SK-N-SH (cell line): ENCODE measurements at regions not wholly inside any gene's neighbourhood (a gene's known extent, or its start where the extent isn't known, plus 50 kb on each side); places are given as distances from the start of the nearest gene placed in this dataset.
"Not testable (repeated sequence)": the region's sequence is repeated elsewhere in the genome, so short reads cannot be mapped to it uniquely, and the experiment has no call there.

Experiments
- CTCF ChIA-PET: fragments of 300-600, 350-600 bp; formaldehyde crosslinking; extraction: SDS; loops from one replicate; lab custom pipeline; 2021; lab: Yijun Ruan, JAX
- POLR2A ChIA-PET: fragments of 350-600 bp; sonication (Branson Sonifier 250); formaldehyde crosslinking; extraction: SDS; loops from one replicate; lab custom pipeline; 2020; ENCODE audit warnings: antibody characterized with exemption, inconsistent platforms; lab: Yijun Ruan, JAX
- DNase-seq: peaks from one replicate; pipeline ENCODE4 v3.0.0; 2012
- H2AFZ ChIP-seq: fragments of 200-600 bp; sonication (generic); 2 replicates; pipeline ENCODE4 v1.8.1; 2016; ENCODE audit warnings: antibody characterized with exemption, mild to moderate bottlenecking, low read depth
- H3F3A ChIP-seq: fragments of 200-600 bp; sonication (generic); replicated peaks from 2 replicates; pipeline ENCODE3; 2016; ENCODE audit warnings: antibody characterized with exemption, mild to moderate bottlenecking; ENCODE audit not compliant: insufficient read depth
- H3K27ac ChIP-seq, 2 experiments: fragments of 200-500 bp in 1 of 2; fragments of 200-600 bp in 1 of 2; sonication (Bioruptor generic) in 1 of 2; sonication (generic), shearing (Covaris generic) in 1 of 2; 2 replicates each; pipeline versions ENCODE4 v1.5.1 to v1.6.1; 2014 to 2016; ENCODE audit warnings: low read depth in 2 of 2, inconsistent platforms in 1 of 2, low read length in 1 of 2, mild to moderate bottlenecking in 1 of 2, mixed read lengths in 1 of 2
- H3K27me3 ChIP-seq: fragments of 200-600 bp; sonication (generic), shearing (Covaris generic); 2 replicates; pipeline ENCODE4 v1.6.1; 2016; ENCODE audit warnings: mixed run types; ENCODE audit not compliant: insufficient read depth
- H3K36me3 ChIP-seq, 2 experiments: fragments of 200-500 bp in 1 of 2; fragments of 200-600 bp in 1 of 2; sonication (Bioruptor generic) in 1 of 2; sonication (generic) in 1 of 2; replicated peaks in 1 of 2; 2 replicates each; pipeline versions ENCODE3 to v1.5.1; 2014 to 2016; ENCODE audit warnings: low read length in 1 of 2, mild to moderate bottlenecking in 1 of 2; ENCODE audit not compliant: insufficient read depth in 2 of 2, control insufficient read depth in 1 of 2
- H3K4me1 ChIP-seq, 2 experiments: fragments of 200-500 bp in 1 of 2; fragments of 200-600 bp in 1 of 2; sonication (Bioruptor generic) in 1 of 2; sonication (generic), shearing (Covaris generic) in 1 of 2; 2 replicates each; pipeline versions ENCODE4 v1.5.1 to v1.6.1; 2014 to 2016; ENCODE audit warnings: low read depth in 1 of 2, low read length in 1 of 2, mixed run types in 1 of 2; ENCODE audit not compliant: insufficient read depth in 2 of 2, control insufficient read depth in 1 of 2
- H3K4me2 ChIP-seq: fragments of 200-600 bp; sonication (generic), shearing (Covaris generic); 2 replicates; pipeline ENCODE4 v1.6.1; 2017; ENCODE audit warnings: mixed run types
- H3K4me3 ChIP-seq, 2 experiments: fragments of 200-500 bp in 1 of 2; fragments of 200-600 bp in 1 of 2; sonication (Bioruptor generic) in 1 of 2; sonication (generic), shearing (Covaris generic) in 1 of 2; 2 replicates each; pipeline versions ENCODE4 v1.5.1 to v1.8.1; 2014 to 2016; ENCODE audit warnings: low read depth in 2 of 2, inconsistent platforms in 1 of 2, low read length in 1 of 2, mild to moderate bottlenecking in 1 of 2, mixed read lengths in 1 of 2, moderate library complexity in 1 of 2
- H3K79me2 ChIP-seq: fragments of 200-600 bp; sonication (generic); 2 replicates; pipeline ENCODE4 v1.8.1; 2017; ENCODE audit warnings: mild to moderate bottlenecking; ENCODE audit not compliant: insufficient read depth
- H3K9ac ChIP-seq: fragments of 200-600 bp; sonication (generic); 2 replicates; pipeline ENCODE4 v1.6.1; 2017; ENCODE audit warnings: mixed run types
- H3K9me2 ChIP-seq: fragments of 200-600 bp; sonication (generic); 2 replicates; pipeline ENCODE4 v1.6.1; 2017; ENCODE audit warnings: mixed run types
- H3K9me3 ChIP-seq: fragments of 200-600 bp; sonication (generic); 2 replicates; pipeline ENCODE4 v1.6.1; 2017; ENCODE audit warnings: mixed run types, mild to moderate bottlenecking, moderate library complexity
- H4K20me1 ChIP-seq: fragments of 200-600 bp; sonication (generic); 2 replicates; pipeline ENCODE4 v1.6.1; 2017; ENCODE audit warnings: mild to moderate bottlenecking, mixed run types; ENCODE audit not compliant: insufficient read depth
- ELF1 ChIP-seq: IDR thresholded peaks from 2 replicates; pipeline ENCODE4 v1.4.0; 2012
- EP300 ChIP-seq, 2 experiments: IDR thresholded peaks; 2 replicates each; pipeline versions ENCODE4 v1.4.0 to v1.6.1; 2012; ENCODE audit warnings: borderline replicate concordance in 1 of 2, low read depth in 1 of 2, low read length in 1 of 2
- FOXM1 ChIP-seq: IDR thresholded peaks from 2 replicates; pipeline ENCODE4 v1.4.0; 2012; ENCODE audit warnings: low read depth, mild to moderate bottlenecking
- GABPA ChIP-seq: IDR thresholded peaks from 2 replicates; pipeline ENCODE4 v1.4.0; 2012; ENCODE audit warnings: low read depth, mild to moderate bottlenecking
- NRF1 ChIP-seq: IDR thresholded peaks from 2 replicates; pipeline ENCODE4 v1.6.1; 2012; ENCODE audit warnings: low read depth, mild to moderate bottlenecking, low read length
- RAD21 ChIP-seq: IDR thresholded peaks from 2 replicates; pipeline ENCODE4 v1.6.1; 2012; ENCODE audit warnings: mild to moderate bottlenecking, low read length
- RFX5 ChIP-seq: IDR thresholded peaks from 2 replicates; pipeline ENCODE4 v1.6.1; 2012; ENCODE audit warnings: mild to moderate bottlenecking, improper control_type of control experiment, low read length
- SMC3 ChIP-seq: IDR thresholded peaks from 2 replicates; pipeline ENCODE4 v1.6.1; 2012; ENCODE audit warnings: low read depth, low read length, improper control_type of control experiment
- TAF1 ChIP-seq: IDR thresholded peaks from 2 replicates; pipeline ENCODE4 v1.6.1; 2012; ENCODE audit warnings: low read depth, mild to moderate bottlenecking, low read length, moderate library complexity, borderline replicate concordance
- TEAD4 ChIP-seq: IDR thresholded peaks from 2 replicates; pipeline ENCODE4 v1.4.0; 2012; ENCODE audit warnings: mild to moderate bottlenecking, borderline replicate concordance; ENCODE audit not compliant: insufficient read depth
- WGBS: methylation state at CpG from one replicate; pipeline ENCODE4 v1.1.6; 2017; ENCODE audit warnings: low lambda C conversion rate; 5-methylcytosine and 5-hydroxymethylcytosine counted together
- TF ChIP-seq, protein P1 (sequence below): IDR thresholded peaks from 2 replicates; pipeline ENCODE4 v1.6.1; 2012; ENCODE audit warnings: mild to moderate bottlenecking, low read depth, low read length, moderate library complexity
- TF ChIP-seq, protein P2 (sequence below): IDR thresholded peaks from 2 replicates; pipeline ENCODE4; 2012

DNA sequence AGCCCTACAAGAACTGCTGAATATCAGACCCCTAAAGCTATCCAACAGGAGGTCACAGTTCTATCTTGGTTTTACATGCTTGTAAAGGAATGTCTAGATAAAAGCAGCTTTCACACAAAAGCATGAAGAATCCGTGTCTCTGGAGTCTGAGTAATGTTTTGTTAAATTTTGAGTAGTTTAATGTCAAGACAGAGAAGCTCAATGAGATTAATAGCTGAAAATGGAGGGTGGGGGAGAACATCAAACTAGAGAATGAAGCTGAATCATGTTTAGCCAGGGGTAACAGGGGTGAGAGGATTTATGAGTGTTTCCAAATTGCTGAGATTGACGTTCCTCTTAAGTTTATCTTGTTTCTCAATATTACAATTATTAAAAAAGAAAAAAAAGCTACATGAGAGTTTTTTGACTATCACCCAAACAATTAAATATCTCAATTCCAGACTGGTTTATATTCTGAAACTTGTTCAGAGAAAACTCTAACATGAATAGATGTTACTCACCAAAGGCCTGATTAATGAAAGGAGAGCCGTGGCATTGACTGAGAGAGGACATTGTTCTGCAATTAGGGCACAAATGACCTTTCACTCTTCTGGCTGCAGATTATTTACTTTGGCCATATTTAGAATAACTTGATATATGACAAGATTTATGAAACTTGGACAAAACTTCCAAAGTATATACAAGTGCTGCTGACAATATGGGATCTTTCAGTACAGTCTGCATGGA, 266.4 kb upstream of the ETAA1 start:
- H3K4me3 ChIP-seq, result no peak overlapping the region
- no peak overlapping the region for H3K27ac ChIP-seq
- no peak overlapping the region for H2AFZ ChIP-seq
- POLR2A ChIA-PET, result no interaction called here
- CTCF ChIA-PET, result no interaction called here
- H3K79me2 ChIP-seq, result no peaks in the 10 kb centered on the region
- no peaks in the 10 kb centered on the region for H3K9me2 ChIP-seq
- no peak overlapping the region for H3K4me2 ChIP-seq
- no peaks in the 10 kb centered on the region for H3F3A ChIP-seq
- H3K9me3 ChIP-seq, result no peaks in the 10 kb centered on the region
- 60% methylated on average over 3 of the region's 3 CpGs for WGBS
- no peaks in the 10 kb centered on the region for H3K27me3 ChIP-seq
- no peaks in the 10 kb centered on the region for H3K36me3 ChIP-seq
- TF ChIP-seq, protein P1, sequence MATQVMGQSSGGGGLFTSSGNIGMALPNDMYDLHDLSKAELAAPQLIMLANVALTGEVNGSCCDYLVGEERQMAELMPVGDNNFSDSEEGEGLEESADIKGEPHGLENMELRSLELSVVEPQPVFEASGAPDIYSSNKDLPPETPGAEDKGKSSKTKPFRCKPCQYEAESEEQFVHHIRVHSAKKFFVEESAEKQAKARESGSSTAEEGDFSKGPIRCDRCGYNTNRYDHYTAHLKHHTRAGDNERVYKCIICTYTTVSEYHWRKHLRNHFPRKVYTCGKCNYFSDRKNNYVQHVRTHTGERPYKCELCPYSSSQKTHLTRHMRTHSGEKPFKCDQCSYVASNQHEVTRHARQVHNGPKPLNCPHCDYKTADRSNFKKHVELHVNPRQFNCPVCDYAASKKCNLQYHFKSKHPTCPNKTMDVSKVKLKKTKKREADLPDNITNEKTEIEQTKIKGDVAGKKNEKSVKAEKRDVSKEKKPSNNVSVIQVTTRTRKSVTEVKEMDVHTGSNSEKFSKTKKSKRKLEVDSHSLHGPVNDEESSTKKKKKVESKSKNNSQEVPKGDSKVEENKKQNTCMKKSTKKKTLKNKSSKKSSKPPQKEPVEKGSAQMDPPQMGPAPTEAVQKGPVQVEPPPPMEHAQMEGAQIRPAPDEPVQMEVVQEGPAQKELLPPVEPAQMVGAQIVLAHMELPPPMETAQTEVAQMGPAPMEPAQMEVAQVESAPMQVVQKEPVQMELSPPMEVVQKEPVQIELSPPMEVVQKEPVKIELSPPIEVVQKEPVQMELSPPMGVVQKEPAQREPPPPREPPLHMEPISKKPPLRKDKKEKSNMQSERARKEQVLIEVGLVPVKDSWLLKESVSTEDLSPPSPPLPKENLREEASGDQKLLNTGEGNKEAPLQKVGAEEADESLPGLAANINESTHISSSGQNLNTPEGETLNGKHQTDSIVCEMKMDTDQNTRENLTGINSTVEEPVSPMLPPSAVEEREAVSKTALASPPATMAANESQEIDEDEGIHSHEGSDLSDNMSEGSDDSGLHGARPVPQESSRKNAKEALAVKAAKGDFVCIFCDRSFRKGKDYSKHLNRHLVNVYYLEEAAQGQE, result no peak
- TF ChIP-seq GABPA (no peak), NRF1 (no peak)
- H3K4me1 ChIP-seq, result no peaks in the 10 kb centered on the region; a peak in 2 of 4 replicates
- no peaks in the 10 kb centered on the region for H4K20me1 ChIP-seq
- DNase-seq, result no peak
- H3K9ac ChIP-seq, result no peak overlapping the region

DNA sequence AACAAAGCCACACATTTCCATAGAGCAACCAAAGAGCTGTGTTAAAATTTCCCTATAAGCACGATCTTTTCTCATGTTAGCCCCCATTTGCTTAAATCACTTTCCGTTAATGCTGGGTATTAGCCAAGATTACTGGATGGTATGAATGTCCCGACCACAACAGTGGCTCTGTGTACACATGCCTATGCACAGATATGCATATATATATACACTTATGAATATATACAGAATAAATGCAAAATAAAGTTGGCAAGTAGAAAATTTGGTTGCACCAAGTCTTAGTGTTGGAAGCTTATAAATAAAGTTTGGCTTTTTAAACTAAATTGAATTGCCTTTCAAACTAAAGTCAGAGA, 265.9 kb upstream of the ETAA1 start:
- H3K27ac ChIP-seq, result no peak overlapping the region
- no peak overlapping the region for H3K4me3 ChIP-seq
- H3K36me3 ChIP-seq, result no peaks in the 10 kb centered on the region
- H3K4me2 ChIP-seq, result no peak overlapping the region
- 73% methylated on average over 3 of the region's 3 CpGs for WGBS
- no peak for DNase-seq
- H3F3A ChIP-seq, result no peaks in the 10 kb centered on the region
- no peaks in the 10 kb centered on the region for H3K79me2 ChIP-seq
- H3K9ac ChIP-seq, result no peak overlapping the region
- H4K20me1 ChIP-seq, result no peaks in the 10 kb centered on the region
- H3K9me3 ChIP-seq, result no peaks in the 10 kb centered on the region
- H2AFZ ChIP-seq, result no peak overlapping the region
- ChIA-PET POLR2A (no interaction called here), CTCF (no interaction called here)
- TF ChIP-seq SMC3, result no peak
- TF ChIP-seq TAF1, result no peak
- no peak for TF ChIP-seq TEAD4
- no peak for TF ChIP-seq RFX5
- no peak for TF ChIP-seq FOXM1
- no peak for TF ChIP-seq ELF1
- no peak for TF ChIP-seq EP300 (IDR thresholded peaks at IDR 0.05; ENCODE audit: borderline replicate concordance in 1 of 2, low read depth in 1 of 2, low read length in 1 of 2)
- TF ChIP-seq, protein P2, sequence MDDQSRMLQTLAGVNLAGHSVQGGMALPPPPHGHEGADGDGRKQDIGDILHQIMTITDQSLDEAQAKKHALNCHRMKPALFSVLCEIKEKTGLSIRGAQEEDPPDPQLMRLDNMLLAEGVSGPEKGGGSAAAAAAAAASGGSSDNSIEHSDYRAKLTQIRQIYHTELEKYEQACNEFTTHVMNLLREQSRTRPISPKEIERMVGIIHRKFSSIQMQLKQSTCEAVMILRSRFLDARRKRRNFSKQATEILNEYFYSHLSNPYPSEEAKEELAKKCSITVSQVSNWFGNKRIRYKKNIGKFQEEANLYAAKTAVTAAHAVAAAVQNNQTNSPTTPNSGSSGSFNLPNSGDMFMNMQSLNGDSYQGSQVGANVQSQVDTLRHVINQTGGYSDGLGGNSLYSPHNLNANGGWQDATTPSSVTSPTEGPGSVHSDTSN, result no peak
- no peak for TF ChIP-seq RAD21
- no peaks in the 10 kb centered on the region for H3K27me3 ChIP-seq
- H3K4me1 ChIP-seq, result no peaks in the 10 kb centered on the region; a peak in 2 of 4 replicates
- no peaks in the 10 kb centered on the region for H3K9me2 ChIP-seq

DNA sequence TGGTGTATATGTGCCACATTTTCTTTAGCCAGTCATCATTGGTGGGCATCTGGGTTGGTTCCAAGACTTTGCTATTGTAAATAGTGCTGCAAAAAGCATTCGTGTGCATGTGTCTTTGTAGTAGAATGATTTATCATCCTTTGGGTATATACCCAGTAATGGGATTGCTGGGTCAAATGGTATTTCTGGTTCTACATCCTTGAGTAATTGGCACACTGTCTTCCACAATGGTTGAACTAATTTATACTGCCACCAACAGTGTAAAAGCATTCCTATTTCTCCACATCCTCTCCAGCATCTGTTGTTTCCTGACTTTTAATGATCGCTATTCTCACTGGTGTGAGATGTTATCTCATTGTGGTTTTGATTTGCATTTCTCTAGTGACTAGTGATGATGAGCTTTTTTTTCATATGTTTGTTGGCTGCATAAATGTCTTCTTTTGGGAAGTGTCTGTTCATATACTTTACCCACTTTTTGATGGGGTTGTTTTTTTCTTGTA, 264.6 kb upstream of the ETAA1 start:
- DNase-seq, H4K20me1 ChIP-seq, POLR2A ChIA-PET: not testable (repeated sequence)

More for the DNA sequence above, 264.6 kb upstream of the ETAA1 start:
- H3K4me1 ChIP-seq, H3K4me3 ChIP-seq, H3K36me3 ChIP-seq, H3K27me3 ChIP-seq, H3K9me3 ChIP-seq, H3F3A ChIP-seq, H3K79me2 ChIP-seq, CTCF ChIA-PET, H3K9ac ChIP-seq, H3K4me2 ChIP-seq, H2AFZ ChIP-seq, H3K27ac ChIP-seq, H3K9me2 ChIP-seq: not testable (repeated sequence)
- WGBS, result 77% methylated on average over 2 of the region's 2 CpGs
